Activated naive CD4-positive, alpha-beta T cell treated with anti-CD3 and anti-CD28 coated beads, Interleukin-2, amount 10 ng/mL, durations not matched to agents 7 days and 5 days (primary cell): ENCODE measurements at regions not wholly inside any gene's neighbourhood (a gene's known extent, or its start where the extent isn't known, plus 50 kb on each side); places are given as distances from the start of the nearest gene placed in this dataset.

ENCODE experiments used
- CTCF ChIA-PET: fragments of 350-600 bp; sonication (Branson Sonifier 250); formaldehyde crosslinking; loops from one replicate; lab custom pipeline; 2021; ENCODE audit warnings: antibody characterized with exemption; lab: Charles Lee
- DNase-seq: peaks from one replicate; pipeline ENCODE4 v3.0.0-alpha.2; 2020
- H3K27ac Mint-ChIP-seq: one replicate; pipeline ENCODE4 v1.8.0; 2021; ENCODE audit warnings: mild to moderate bottlenecking, moderate library complexity, mixed read lengths
- H3K27me3 Mint-ChIP-seq: one replicate; pipeline ENCODE4 v1.8.0; 2021; ENCODE audit warnings: mild to moderate bottlenecking, mixed read lengths
- H3K36me3 Mint-ChIP-seq: one replicate; pipeline ENCODE4 v1.8.0; 2021; ENCODE audit warnings: mixed read lengths
- H3K4me1 Mint-ChIP-seq: one replicate; pipeline ENCODE4 v1.8.0; 2021; ENCODE audit warnings: mixed read lengths
- H3K4me3 Mint-ChIP-seq: one replicate; pipeline ENCODE4 v1.8.0; 2021; ENCODE audit warnings: mild to moderate bottlenecking, moderate library complexity, mixed read lengths
- H3K9me3 Mint-ChIP-seq: one replicate; pipeline ENCODE4 v1.8.0; 2021; ENCODE audit warnings: mixed read lengths

- no peaks in the 10 kb centered on the region for H3K9me3 Mint-ChIP-seq
- no peak overlapping the region for H3K27ac Mint-ChIP-seq
- CTCF ChIA-PET: no interaction called here
- DNase-seq: no peak
- H3K4me3 Mint-ChIP-seq: no peak overlapping the region
- H3K36me3 Mint-ChIP-seq: no peaks in the 10 kb centered on the region
- H3K4me1 Mint-ChIP-seq: no peaks in the 10 kb centered on the region
- H3K27me3 Mint-ChIP-seq: peaks cover 3% of the 10 kb centered on the region
These were observed 290.2 kb downstream of the SPATA17 start for GRCh38 chr1:217921126-217921904.

GRCh38 chr1:217924924-217925323 is 293.8 kb downstream of the SPATA17 start:
- H3K4me1 Mint-ChIP-seq: no peaks in the 10 kb centered on the region
- no peaks in the 10 kb centered on the region for H3K9me3 Mint-ChIP-seq
- CTCF ChIA-PET: no interaction called here
- H3K27ac Mint-ChIP-seq: no peak overlapping the region
- peaks cover 3% of the 10 kb centered on the region for H3K27me3 Mint-ChIP-seq
- no peak overlapping the region for H3K4me3 Mint-ChIP-seq
- no peaks in the 10 kb centered on the region for H3K36me3 Mint-ChIP-seq
- no peak for DNase-seq

- DNase-seq: no peak
- no peaks in the 10 kb centered on the region for H3K4me1 Mint-ChIP-seq
- H3K9me3 Mint-ChIP-seq: no peaks in the 10 kb centered on the region
- no peak overlapping the region for H3K4me3 Mint-ChIP-seq
- H3K36me3 Mint-ChIP-seq: no peaks in the 10 kb centered on the region
- CTCF ChIA-PET: no interaction called here
- peaks cover 3% of the 10 kb centered on the region for H3K27me3 Mint-ChIP-seq
- H3K27ac Mint-ChIP-seq: no peak overlapping the region
These were observed 298.2 kb downstream of the SPATA17 start for GRCh38 chr1:217929213-217929885.

- CTCF ChIA-PET: interaction anchor here (1.0 kb wide), 1 partner anchor 10 kb away, joined by 3 read pairs; no protein-coding TSS in a partner anchor
These were observed 312.2 kb downstream of the SPATA17 start for GRCh38 chr1:217943361-217943760.

GRCh38 chr1:217944550-217944949 is 313.4 kb downstream of the SPATA17 start:
- CTCF ChIA-PET: no interaction called here
- Mint-ChIP-seq H3K27ac (no peak overlapping the region), H3K36me3 (no peaks in the 10 kb centered on the region), H3K27me3 (no peaks in the 10 kb centered on the region), H3K4me3 (no peak overlapping the region), H3K9me3 (no peaks in the 10 kb centered on the region), H3K4me1 (no peaks in the 10 kb centered on the region)
- DNase-seq: no peak

More at GRCh38 chr1:217943361-217943760, 312.2 kb downstream of the SPATA17 start:
- H3K36me3 Mint-ChIP-seq: no peaks in the 10 kb centered on the region
- no peak overlapping the region for H3K4me3 Mint-ChIP-seq
- no peak overlapping the region for H3K27ac Mint-ChIP-seq
- no peaks in the 10 kb centered on the region for H3K9me3 Mint-ChIP-seq
- no peaks in the 10 kb centered on the region for H3K4me1 Mint-ChIP-seq
- H3K27me3 Mint-ChIP-seq: no peaks in the 10 kb centered on the region
- no peak for DNase-seq

GRCh38 chr1:217946511-217946910 is 315.4 kb downstream of the SPATA17 start:
- no peak for DNase-seq
- H3K36me3 Mint-ChIP-seq: no peaks in the 10 kb centered on the region
- no peak overlapping the region for H3K27ac Mint-ChIP-seq
- H3K27me3 Mint-ChIP-seq: no peaks in the 10 kb centered on the region
- no peaks in the 10 kb centered on the region for H3K9me3 Mint-ChIP-seq
- H3K4me1 Mint-ChIP-seq: no peaks in the 10 kb centered on the region
- H3K4me3 Mint-ChIP-seq: no peak overlapping the region
- CTCF ChIA-PET: no interaction called here

- H3K36me3 Mint-ChIP-seq: no peaks in the 10 kb centered on the region
- no peak for DNase-seq
- no peaks in the 10 kb centered on the region for H3K4me1 Mint-ChIP-seq
These were observed 317.6 kb downstream of the SPATA17 start for GRCh38 chr1:217948741-217949140.

GRCh38 chr1:217953330-217953729 is 322.2 kb downstream of the SPATA17 start:
- Mint-ChIP-seq H3K36me3 (no peaks in the 10 kb centered on the region), H3K27ac (no peak overlapping the region)

More at GRCh38 chr1:217948741-217949140, 317.6 kb downstream of the SPATA17 start:
- H3K27ac Mint-ChIP-seq: no peak overlapping the region
- CTCF ChIA-PET: no interaction called here
- H3K27me3 Mint-ChIP-seq: no peaks in the 10 kb centered on the region
- H3K4me3 Mint-ChIP-seq: no peak overlapping the region
- no peaks in the 10 kb centered on the region for H3K9me3 Mint-ChIP-seq

GRCh38 chr1:217953922-217954321 is 322.8 kb downstream of the SPATA17 start:
- no peaks in the 10 kb centered on the region for H3K36me3 Mint-ChIP-seq
- DNase-seq: no peak
- no peaks in the 10 kb centered on the region for H3K4me1 Mint-ChIP-seq
- H3K4me3 Mint-ChIP-seq: no peak overlapping the region
- peaks cover 2% of the 10 kb centered on the region for H3K9me3 Mint-ChIP-seq
- CTCF ChIA-PET: no interaction called here
- H3K27ac Mint-ChIP-seq: no peak overlapping the region
- H3K27me3 Mint-ChIP-seq: no peaks in the 10 kb centered on the region

More at GRCh38 chr1:217953330-217953729, 322.2 kb downstream of the SPATA17 start:
- H3K9me3 Mint-ChIP-seq: peaks cover 2% of the 10 kb centered on the region
- H3K27me3 Mint-ChIP-seq: no peaks in the 10 kb centered on the region
- no peak overlapping the region for H3K4me3 Mint-ChIP-seq
- DNase-seq: no peak
- no peaks in the 10 kb centered on the region for H3K4me1 Mint-ChIP-seq
- CTCF ChIA-PET: no interaction called here

- H3K27me3 Mint-ChIP-seq: no peaks in the 10 kb centered on the region
These were observed 324.6 kb downstream of the SPATA17 start for GRCh38 chr1:217955723-217956122.

GRCh38 chr1:217965156-217965786 is 319.8 kb upstream of the RRP15 start:
- no peak overlapping the region for H3K27ac Mint-ChIP-seq
- DNase-seq: no peak
- no peaks in the 10 kb centered on the region for H3K36me3 Mint-ChIP-seq
- H3K4me3 Mint-ChIP-seq: no peak overlapping the region
- H3K9me3 Mint-ChIP-seq: peaks cover 8% of the 10 kb centered on the region
- H3K27me3 Mint-ChIP-seq: no peaks in the 10 kb centered on the region
- CTCF ChIA-PET: no interaction called here
- H3K4me1 Mint-ChIP-seq: no peaks in the 10 kb centered on the region

More at GRCh38 chr1:217955723-217956122, 324.6 kb downstream of the SPATA17 start:
- Mint-ChIP-seq H3K27ac (no peak overlapping the region), H3K4me3 (no peak overlapping the region), H3K9me3 (peaks cover 2% of the 10 kb centered on the region), H3K4me1 (no peaks in the 10 kb centered on the region), H3K36me3 (no peaks in the 10 kb centered on the region)
- CTCF ChIA-PET: no interaction called here
- DNase-seq: no peak

- Mint-ChIP-seq H3K36me3 (no peaks in the 10 kb centered on the region), H3K27ac (no peak overlapping the region), H3K27me3 (no peaks in the 10 kb centered on the region), H3K9me3 (peaks cover 12% of the 10 kb centered on the region), H3K4me1 (no peaks in the 10 kb centered on the region), H3K4me3 (no peak overlapping the region)
- CTCF ChIA-PET: no interaction called here
- DNase-seq: no peak
These were observed 317.0 kb upstream of the RRP15 start for GRCh38 chr1:217968085-217968484.

- no peak for DNase-seq
- Mint-ChIP-seq H3K27me3 (no peaks in the 10 kb centered on the region), H3K4me3 (no peak overlapping the region), H3K4me1 (no peaks in the 10 kb centered on the region), H3K27ac (no peak overlapping the region), H3K36me3 (no peaks in the 10 kb centered on the region), H3K9me3 (peaks cover 12% of the 10 kb centered on the region)
- CTCF ChIA-PET: no interaction called here
These were observed 315.7 kb upstream of the RRP15 start for GRCh38 chr1:217969428-217969827.

GRCh38 chr1:217977943-217978342 is 307.1 kb upstream of the RRP15 start:
- Mint-ChIP-seq H3K4me1 (no peaks in the 10 kb centered on the region), H3K36me3 (no peaks in the 10 kb centered on the region), H3K9me3 (peaks cover 4% of the 10 kb centered on the region), H3K27ac (no peak overlapping the region), H3K4me3 (no peak overlapping the region), H3K27me3 (no peaks in the 10 kb centered on the region)
- CTCF ChIA-PET: no interaction called here
- no peak for DNase-seq
